Esophagus muscularis mucosa (tissue), 3 donors: ENCODE measurements at regions not wholly inside any gene's neighbourhood (a gene's known extent, or its start where the extent isn't known, plus 50 kb on each side); places are given as distances from the start of the nearest gene placed in this dataset.

Experiments used
- EP300 ChIP-seq: sonication (generic); formaldehyde crosslinking; IDR thresholded peaks from one replicate; pipeline ENCODE4 v1.6.1; 2017; ENCODE audit warnings: antibody characterized with exemption
- TF ChIP-seq, protein P1 (sequence below), 3 experiments: fragments of 200-600 bp in 2 of 3; fragments of 450-650 bp in 1 of 3; sonication (generic) in 2 of 3; IDR thresholded peaks; one replicate each; pipeline ENCODE4 v1.5.1; 2017 to 2019; ENCODE audit warnings: antibody characterized with exemption in 3 of 3, mild to moderate bottlenecking in 2 of 3, moderate library complexity in 1 of 3

GRCh38 chr18:40387130-40387787 is 1567.8 kb upstream of the PIK3C3 start:
- TF ChIP-seq, protein P1, sequence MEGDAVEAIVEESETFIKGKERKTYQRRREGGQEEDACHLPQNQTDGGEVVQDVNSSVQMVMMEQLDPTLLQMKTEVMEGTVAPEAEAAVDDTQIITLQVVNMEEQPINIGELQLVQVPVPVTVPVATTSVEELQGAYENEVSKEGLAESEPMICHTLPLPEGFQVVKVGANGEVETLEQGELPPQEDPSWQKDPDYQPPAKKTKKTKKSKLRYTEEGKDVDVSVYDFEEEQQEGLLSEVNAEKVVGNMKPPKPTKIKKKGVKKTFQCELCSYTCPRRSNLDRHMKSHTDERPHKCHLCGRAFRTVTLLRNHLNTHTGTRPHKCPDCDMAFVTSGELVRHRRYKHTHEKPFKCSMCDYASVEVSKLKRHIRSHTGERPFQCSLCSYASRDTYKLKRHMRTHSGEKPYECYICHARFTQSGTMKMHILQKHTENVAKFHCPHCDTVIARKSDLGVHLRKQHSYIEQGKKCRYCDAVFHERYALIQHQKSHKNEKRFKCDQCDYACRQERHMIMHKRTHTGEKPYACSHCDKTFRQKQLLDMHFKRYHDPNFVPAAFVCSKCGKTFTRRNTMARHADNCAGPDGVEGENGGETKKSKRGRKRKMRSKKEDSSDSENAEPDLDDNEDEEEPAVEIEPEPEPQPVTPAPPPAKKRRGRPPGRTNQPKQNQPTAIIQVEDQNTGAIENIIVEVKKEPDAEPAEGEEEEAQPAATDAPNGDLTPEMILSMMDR (IDR thresholded peaks at IDR 0.05) = no peak
- no peak for TF ChIP-seq EP300
